ENCODE measurements at regions not wholly inside any gene's neighbourhood (a gene's known extent, or its start where the extent isn't known, plus 50 kb on each side); places are given as distances from the start of the nearest gene placed in this dataset.

- TF ChIP-seq CTCF (conservative IDR thresholded peaks at IDR 0.05; ENCODE audit: low read depth, low read length) (peak; percentile 83), EZH2 (IDR thresholded peaks at IDR 0.05; ENCODE audit: borderline replicate concordance, low read depth, low read length, poor library complexity, severe bottlenecking) (no peak)
Observed at GRCh38 chr2:41414486-41415230, 633.2 kb upstream of the PKDCC start.

All from A673 (cell line).